Ishikawa (cell line): ENCODE measurements at regions not wholly inside any gene's neighbourhood (a gene's known extent, or its start where the extent isn't known, plus 50 kb on each side); places are given as distances from the start of the nearest gene placed in this dataset.

ENCODE experiments used
- CEBPB ChIP-seq: IDR thresholded peaks from 2 replicates; pipeline ENCODE4 v1.6.1; 2012
- CREB1 ChIP-seq: IDR thresholded peaks from 2 replicates; pipeline ENCODE4 v1.6.1; 2012; ENCODE audit warnings: low read depth
- EGR1 ChIP-seq: IDR thresholded peaks from 2 replicates; pipeline ENCODE4 v1.6.1; 2012
- EP300 ChIP-seq: IDR thresholded peaks from 2 replicates; pipeline ENCODE4 v1.6.1; 2012; ENCODE audit warnings: borderline replicate concordance
- FOXM1 ChIP-seq: IDR thresholded peaks from 2 replicates; pipeline ENCODE4 v1.6.1; 2012; ENCODE audit warnings: low read depth, borderline replicate concordance
- NFIC ChIP-seq: IDR thresholded peaks from 2 replicates; pipeline ENCODE4 v1.6.1; 2012
- RAD21 ChIP-seq: IDR thresholded peaks from 2 replicates; pipeline ENCODE4 v1.6.1; 2012; ENCODE audit warnings: low read depth
- TAF1 ChIP-seq: IDR thresholded peaks from 2 replicates; pipeline ENCODE4 v1.6.1; 2012; ENCODE audit warnings: low read depth, mild to moderate bottlenecking
- TCF12 ChIP-seq: IDR thresholded peaks from 2 replicates; pipeline ENCODE4 v1.6.1; 2012; ENCODE audit warnings: low read depth
- TEAD4 ChIP-seq: IDR thresholded peaks from 2 replicates; pipeline ENCODE4 v1.6.1; 2012
- YY1 ChIP-seq: IDR thresholded peaks from 2 replicates; pipeline ENCODE4 v1.6.1; 2012; ENCODE audit warnings: low read depth
- ZBTB7A ChIP-seq: IDR thresholded peaks from 2 replicates; pipeline ENCODE4 v1.6.1; 2012; ENCODE audit warnings: low read depth
- TF ChIP-seq, protein P1 (sequence below): IDR thresholded peaks from 2 replicates; pipeline ENCODE4 v1.6.1; 2012
- TF ChIP-seq, protein P2 (sequence below): IDR thresholded peaks from 2 replicates; pipeline ENCODE4 v1.6.1; 2012
- TF ChIP-seq, protein P3 (sequence below): IDR thresholded peaks from 2 replicates; pipeline ENCODE4 v1.6.1; 2012; ENCODE audit warnings: low read depth, mild to moderate bottlenecking

DNA sequence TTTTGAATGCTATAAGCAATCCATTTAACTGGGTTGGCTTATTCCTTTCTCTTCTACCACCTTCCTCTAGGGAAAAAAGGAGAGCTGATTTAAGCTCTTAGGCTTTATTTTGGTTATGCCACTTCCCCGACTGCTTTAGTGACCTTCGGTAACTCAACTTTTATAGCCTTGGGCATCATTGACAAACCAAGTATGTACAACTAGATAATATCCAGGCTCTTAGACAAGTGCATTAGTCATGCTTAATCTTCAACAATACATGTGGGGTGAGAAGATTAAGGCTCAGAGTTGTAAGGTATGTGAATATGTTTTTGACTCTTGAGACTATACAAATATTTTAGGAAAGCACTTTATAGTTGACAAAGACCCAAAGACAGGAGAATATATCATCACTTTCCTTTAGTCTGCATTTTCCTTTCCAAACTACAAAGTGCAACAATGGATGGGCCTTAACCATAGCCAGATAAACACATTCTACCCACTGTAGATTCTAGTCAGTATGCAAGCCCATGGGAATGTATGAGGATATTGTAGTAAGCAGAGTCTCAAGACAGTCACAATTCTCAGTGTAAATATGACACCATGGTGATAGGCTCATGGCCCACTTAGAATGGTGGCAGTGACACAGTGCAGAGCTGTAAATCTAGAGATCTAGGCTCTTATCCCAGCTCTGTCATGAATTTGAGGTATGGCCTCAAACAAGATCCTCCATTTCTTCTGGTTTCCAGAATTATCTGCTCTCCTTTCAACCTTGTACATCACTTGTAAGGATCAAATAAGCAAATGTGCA lies 1117.3 kb downstream of the SORCS3 start:
- TF ChIP-seq RAD21 (no peak), TEAD4 (no peak)

DNA sequence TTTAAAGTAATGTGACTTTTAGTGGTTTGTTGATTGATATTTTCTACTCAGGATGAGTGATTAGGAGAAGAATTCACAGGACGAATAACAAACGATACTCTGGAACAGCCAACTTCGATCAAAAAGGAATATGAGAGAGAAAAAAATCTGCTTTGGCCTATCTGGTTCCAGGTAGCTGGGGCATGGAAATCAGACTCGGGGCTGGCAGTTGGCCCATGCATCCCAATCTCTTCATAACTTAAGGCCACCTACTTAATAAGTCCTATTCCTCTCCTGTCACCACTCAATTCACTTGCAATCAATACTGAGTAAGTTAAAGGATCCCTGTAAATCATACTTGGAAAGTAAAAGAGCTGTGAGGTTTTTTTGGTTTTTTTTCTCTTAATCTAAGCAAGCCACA lies 1116.2 kb downstream of the SORCS3 start:
- no peak for TF ChIP-seq ZBTB7A
- TF ChIP-seq TEAD4, result no peak
- TF ChIP-seq CREB1, result no peak
- TF ChIP-seq, protein P1, sequence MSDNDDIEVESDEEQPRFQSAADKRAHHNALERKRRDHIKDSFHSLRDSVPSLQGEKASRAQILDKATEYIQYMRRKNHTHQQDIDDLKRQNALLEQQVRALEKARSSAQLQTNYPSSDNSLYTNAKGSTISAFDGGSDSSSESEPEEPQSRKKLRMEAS, result no peak
- no peak for TF ChIP-seq NFIC
- TF ChIP-seq EP300, result no peak
- TF ChIP-seq, protein P2, sequence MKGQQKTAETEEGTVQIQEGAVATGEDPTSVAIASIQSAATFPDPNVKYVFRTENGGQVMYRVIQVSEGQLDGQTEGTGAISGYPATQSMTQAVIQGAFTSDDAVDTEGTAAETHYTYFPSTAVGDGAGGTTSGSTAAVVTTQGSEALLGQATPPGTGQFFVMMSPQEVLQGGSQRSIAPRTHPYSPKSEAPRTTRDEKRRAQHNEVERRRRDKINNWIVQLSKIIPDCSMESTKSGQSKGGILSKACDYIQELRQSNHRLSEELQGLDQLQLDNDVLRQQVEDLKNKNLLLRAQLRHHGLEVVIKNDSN, result no peak
- TF ChIP-seq YY1, result no peak
- no peak for TF ChIP-seq TAF1
- TF ChIP-seq, protein P3, sequence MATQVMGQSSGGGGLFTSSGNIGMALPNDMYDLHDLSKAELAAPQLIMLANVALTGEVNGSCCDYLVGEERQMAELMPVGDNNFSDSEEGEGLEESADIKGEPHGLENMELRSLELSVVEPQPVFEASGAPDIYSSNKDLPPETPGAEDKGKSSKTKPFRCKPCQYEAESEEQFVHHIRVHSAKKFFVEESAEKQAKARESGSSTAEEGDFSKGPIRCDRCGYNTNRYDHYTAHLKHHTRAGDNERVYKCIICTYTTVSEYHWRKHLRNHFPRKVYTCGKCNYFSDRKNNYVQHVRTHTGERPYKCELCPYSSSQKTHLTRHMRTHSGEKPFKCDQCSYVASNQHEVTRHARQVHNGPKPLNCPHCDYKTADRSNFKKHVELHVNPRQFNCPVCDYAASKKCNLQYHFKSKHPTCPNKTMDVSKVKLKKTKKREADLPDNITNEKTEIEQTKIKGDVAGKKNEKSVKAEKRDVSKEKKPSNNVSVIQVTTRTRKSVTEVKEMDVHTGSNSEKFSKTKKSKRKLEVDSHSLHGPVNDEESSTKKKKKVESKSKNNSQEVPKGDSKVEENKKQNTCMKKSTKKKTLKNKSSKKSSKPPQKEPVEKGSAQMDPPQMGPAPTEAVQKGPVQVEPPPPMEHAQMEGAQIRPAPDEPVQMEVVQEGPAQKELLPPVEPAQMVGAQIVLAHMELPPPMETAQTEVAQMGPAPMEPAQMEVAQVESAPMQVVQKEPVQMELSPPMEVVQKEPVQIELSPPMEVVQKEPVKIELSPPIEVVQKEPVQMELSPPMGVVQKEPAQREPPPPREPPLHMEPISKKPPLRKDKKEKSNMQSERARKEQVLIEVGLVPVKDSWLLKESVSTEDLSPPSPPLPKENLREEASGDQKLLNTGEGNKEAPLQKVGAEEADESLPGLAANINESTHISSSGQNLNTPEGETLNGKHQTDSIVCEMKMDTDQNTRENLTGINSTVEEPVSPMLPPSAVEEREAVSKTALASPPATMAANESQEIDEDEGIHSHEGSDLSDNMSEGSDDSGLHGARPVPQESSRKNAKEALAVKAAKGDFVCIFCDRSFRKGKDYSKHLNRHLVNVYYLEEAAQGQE, result no peak
- no peak for TF ChIP-seq FOXM1
- no peak for TF ChIP-seq RAD21
- TF ChIP-seq CEBPB, result no peak
- no peak for TF ChIP-seq TCF12

DNA sequence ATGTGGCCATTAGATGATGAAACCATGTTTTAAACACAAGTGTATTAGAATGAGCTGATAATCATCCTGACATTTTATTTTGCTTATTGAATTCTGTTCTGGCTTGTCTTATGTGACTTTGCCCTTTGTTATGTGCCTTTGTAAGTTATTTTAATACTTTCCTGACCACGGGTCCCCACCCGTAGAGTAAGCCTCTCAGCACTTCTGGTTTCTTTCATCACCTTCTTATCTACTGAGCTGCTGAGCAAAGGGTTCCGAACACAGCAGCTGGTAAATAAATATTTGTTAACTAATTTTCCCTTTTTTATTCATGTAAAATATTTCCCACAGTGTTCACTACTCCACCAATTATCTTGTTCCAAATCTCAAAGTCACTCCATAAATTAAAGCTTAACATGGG lies 1115.3 kb downstream of the SORCS3 start:
- no peak for TF ChIP-seq TEAD4
- TF ChIP-seq, protein P3, result no peak
- no peak for TF ChIP-seq TAF1
- no peak for TF ChIP-seq FOXM1
- no peak for TF ChIP-seq EP300
- TF ChIP-seq NFIC, result no peak
- no peak for TF ChIP-seq EGR1

DNA sequence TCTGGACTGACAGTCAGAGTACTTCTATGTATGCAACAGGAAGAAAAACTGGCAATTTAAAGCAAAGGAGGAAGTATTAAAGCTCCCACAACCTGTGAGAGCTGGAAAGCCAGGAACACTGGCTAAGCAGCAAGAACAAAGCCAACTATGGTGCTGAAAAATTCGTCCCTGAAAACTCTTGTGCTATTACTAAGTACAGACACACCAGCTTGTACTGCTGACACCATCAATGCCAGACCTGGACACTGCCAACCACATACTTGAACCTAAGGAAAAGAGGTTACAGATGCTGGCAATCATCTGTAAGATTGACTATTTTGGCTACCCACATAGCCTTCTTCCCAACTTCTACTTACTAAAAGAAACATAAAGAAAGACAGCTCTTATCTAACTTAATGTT lies 1110.6 kb downstream of the SORCS3 start:
- TF ChIP-seq EP300, result no peak
- TF ChIP-seq, protein P1, result no peak
- TF ChIP-seq YY1, result no peak
- no peak for TF ChIP-seq TEAD4
- no peak for TF ChIP-seq TCF12
- TF ChIP-seq CREB1, result no peak
- no peak for TF ChIP-seq ZBTB7A
- TF ChIP-seq EGR1, result no peak
- no peak for TF ChIP-seq TAF1
- TF ChIP-seq RAD21, result no peak
- no peak for TF ChIP-seq FOXM1
- no peak for TF ChIP-seq CEBPB
- TF ChIP-seq, protein P2, result no peak
- TF ChIP-seq NFIC, result no peak
- TF ChIP-seq, protein P3, result no peak

DNA sequence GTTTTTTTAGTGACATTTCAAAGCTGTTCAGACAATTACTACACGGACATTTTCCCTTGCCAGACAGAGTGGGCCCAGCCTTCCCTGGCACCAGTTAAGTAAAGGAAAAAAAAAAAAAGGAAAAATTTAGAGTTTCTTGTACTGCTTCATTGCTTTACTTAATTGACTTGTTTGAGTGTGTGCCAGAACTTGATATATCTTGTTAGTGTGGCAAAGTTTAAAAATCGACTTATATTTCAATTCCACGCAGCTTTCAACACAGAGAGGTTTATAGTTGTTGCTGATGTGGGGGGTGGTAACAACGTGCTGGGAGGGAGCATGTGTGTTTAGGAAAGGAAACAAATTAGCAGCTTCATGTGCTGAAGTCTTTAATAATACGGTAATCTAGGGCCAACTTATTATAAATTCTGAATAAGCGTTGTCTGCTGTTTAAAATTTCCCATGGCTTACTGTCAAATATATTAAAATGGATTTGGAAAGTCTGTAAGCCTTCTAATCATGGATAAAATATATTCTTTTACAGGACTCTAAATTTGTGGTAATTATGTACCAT lies 1104.6 kb downstream of the SORCS3 start:
- TF ChIP-seq TEAD4 (no peak), ZBTB7A (no peak), CREB1 (no peak), EP300 (no peak), RAD21 (no peak)
